Sigmoid colon (tissue), 4 donors: ENCODE measurements at regions not wholly inside any gene's neighbourhood (a gene's known extent, or its start where the extent isn't known, plus 50 kb on each side); places are given as distances from the start of the nearest gene placed in this dataset.

Experiments used
- EP300 ChIP-seq, 4 donors: sonication (generic); formaldehyde crosslinking; IDR thresholded peaks; one replicate each; pipeline ENCODE4 v1.6.1; 2017; ENCODE audit warnings: antibody characterized with exemption in 4 of 4
- POLR2A ChIP-seq, 2 donors: fragments of 450-650 bp; IDR thresholded peaks; one replicate each; pipeline ENCODE4 v1.6.1; 2016; ENCODE audit warnings: antibody characterized with exemption in 2 of 2, mild to moderate bottlenecking in 2 of 2, moderate library complexity in 2 of 2

GRCh38 chr13:110008816-110009215 lies 222.4 kb upstream of the IRS2 start:
- TF ChIP-seq EP300 (IDR thresholded peaks at IDR 0.05) = no peak
- no peak for TF ChIP-seq POLR2A (IDR thresholded peaks at IDR 0.05)
